ENCODE measurements at regions not wholly inside any gene's neighbourhood (a gene's known extent, or its start where the extent isn't known, plus 50 kb on each side); places are given as distances from the start of the nearest gene placed in this dataset.

- ChIA-PET POLR2A (no interaction called here), CTCF (no interaction called here), RAD21 (ENCODE audit: low non-redundant PET in 1 of 2, low total read pairs in 2 of 2, uncharacterized antibody in 2 of 2, unreplicated experiment in 2 of 2) (no interaction called here)
- no peak overlapping the region for H3K27ac ChIP-seq (ENCODE audit: low read depth, low read length)
- no peak overlapping the region for H3K4me2 ChIP-seq (ENCODE audit: low read length)
- no peaks in the 10 kb centered on the region for H3K79me2 ChIP-seq (ENCODE audit: insufficient read depth, low read length)
- H3K9ac ChIP-seq (ENCODE audit: low read length) = no peak overlapping the region
- no peaks in the 10 kb centered on the region for H4K20me1 ChIP-seq (ENCODE audit: insufficient read depth)
- intact Hi-C loops (cut with micrococcal nuclease) = no loop called here
- no peaks in the 10 kb centered on the region for H3K27me3 ChIP-seq (ENCODE audit: insufficient read depth, low read length)
- H3K36me3 ChIP-seq (ENCODE audit: control insufficient read depth in 1 of 2, insufficient read depth in 2 of 2, low read length in 2 of 2) = no peaks in the 10 kb centered on the region
- TF ChIP-seq EZH2 (IDR thresholded peaks at IDR 0.05) = no peak
- TF ChIP-seq RAD21 (IDR thresholded peaks at IDR 0.05; ENCODE audit: low read depth) = no peak
- no peak for TF ChIP-seq ATF3 (IDR thresholded peaks at IDR 0.05)
- no peak for TF ChIP-seq SRF (IDR thresholded peaks at IDR 0.05; ENCODE audit: low read depth)
- no peak for TF ChIP-seq EGR1 (IDR thresholded peaks at IDR 0.05; ENCODE audit: low read depth)
- TF ChIP-seq REST (IDR thresholded peaks at IDR 0.05; ENCODE audit: low read depth) = no peak
- TF ChIP-seq ZFX (IDR thresholded peaks at IDR 0.05) = no peak
- no peak for TF ChIP-seq TCF7L2 (IDR thresholded peaks at IDR 0.05; ENCODE audit: borderline replicate concordance, extremely low read depth, insufficient read depth, insufficient read length)
- TF ChIP-seq JUND (IDR thresholded peaks at IDR 0.05) = no peak
- TF ChIP-seq, protein P1, sequence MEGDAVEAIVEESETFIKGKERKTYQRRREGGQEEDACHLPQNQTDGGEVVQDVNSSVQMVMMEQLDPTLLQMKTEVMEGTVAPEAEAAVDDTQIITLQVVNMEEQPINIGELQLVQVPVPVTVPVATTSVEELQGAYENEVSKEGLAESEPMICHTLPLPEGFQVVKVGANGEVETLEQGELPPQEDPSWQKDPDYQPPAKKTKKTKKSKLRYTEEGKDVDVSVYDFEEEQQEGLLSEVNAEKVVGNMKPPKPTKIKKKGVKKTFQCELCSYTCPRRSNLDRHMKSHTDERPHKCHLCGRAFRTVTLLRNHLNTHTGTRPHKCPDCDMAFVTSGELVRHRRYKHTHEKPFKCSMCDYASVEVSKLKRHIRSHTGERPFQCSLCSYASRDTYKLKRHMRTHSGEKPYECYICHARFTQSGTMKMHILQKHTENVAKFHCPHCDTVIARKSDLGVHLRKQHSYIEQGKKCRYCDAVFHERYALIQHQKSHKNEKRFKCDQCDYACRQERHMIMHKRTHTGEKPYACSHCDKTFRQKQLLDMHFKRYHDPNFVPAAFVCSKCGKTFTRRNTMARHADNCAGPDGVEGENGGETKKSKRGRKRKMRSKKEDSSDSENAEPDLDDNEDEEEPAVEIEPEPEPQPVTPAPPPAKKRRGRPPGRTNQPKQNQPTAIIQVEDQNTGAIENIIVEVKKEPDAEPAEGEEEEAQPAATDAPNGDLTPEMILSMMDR (IDR thresholded peaks at IDR 0.05 in 2 of 3, conservative IDR thresholded peaks at IDR 0.05 in 1 of 3; ENCODE audit: borderline replicate concordance in 1 of 3, insufficient read depth in 1 of 3, low read depth in 2 of 3, low read length in 2 of 3) = no peak
- TF ChIP-seq ZNF274 (IDR thresholded peaks at IDR 0.05; ENCODE audit: low read depth, low read length) = no peak
- TF ChIP-seq MAX (IDR thresholded peaks at IDR 0.05) = no peak
- DNase-seq (ENCODE audit: low read depth, low spot score) = no peak
- H2AFZ ChIP-seq (ENCODE audit: low read depth, low read length, poor library complexity, severe bottlenecking) = no peak overlapping the region
- no peak overlapping the region for H3K4me3 ChIP-seq (replicated peaks in 1 of 2; ENCODE audit: low read depth in 1 of 2, low read length in 2 of 2)
- BruUV-seq (replicated peaks) = no TSS peak
- no peaks in the 10 kb centered on the region for H3K9me2 ChIP-seq (ENCODE audit: insufficient read depth)
- no peak for ATAC-seq
- no peaks in the 10 kb centered on the region for H3K9me3 ChIP-seq (ENCODE audit: control insufficient read depth in 1 of 2, insufficient read depth in 1 of 2, low read depth in 1 of 2, low read length in 2 of 2)
- H3K4me1 ChIP-seq (ENCODE audit: control insufficient read depth in 1 of 2, insufficient read depth in 2 of 2, low read length in 2 of 2) = no peaks in the 10 kb centered on the region
Observed at GRCh38 chr16:35752773-35753558, 2293.6 kb downstream of the TP53TG3F start.

Measured in HCT116 (cell line).